GM19452 (cell line): ENCODE measurements at regions not wholly inside any gene's neighbourhood (a gene's known extent, or its start where the extent isn't known, plus 50 kb on each side); places are given as distances from the start of the nearest gene placed in this dataset.

Experiments
- ATAC-seq: cut with Tn5 transposase; IDR thresholded peaks from one replicate; pipeline ENCODE4 v1.9.1; 2021; ENCODE audit not compliant: unreplicated experiment

DNA sequence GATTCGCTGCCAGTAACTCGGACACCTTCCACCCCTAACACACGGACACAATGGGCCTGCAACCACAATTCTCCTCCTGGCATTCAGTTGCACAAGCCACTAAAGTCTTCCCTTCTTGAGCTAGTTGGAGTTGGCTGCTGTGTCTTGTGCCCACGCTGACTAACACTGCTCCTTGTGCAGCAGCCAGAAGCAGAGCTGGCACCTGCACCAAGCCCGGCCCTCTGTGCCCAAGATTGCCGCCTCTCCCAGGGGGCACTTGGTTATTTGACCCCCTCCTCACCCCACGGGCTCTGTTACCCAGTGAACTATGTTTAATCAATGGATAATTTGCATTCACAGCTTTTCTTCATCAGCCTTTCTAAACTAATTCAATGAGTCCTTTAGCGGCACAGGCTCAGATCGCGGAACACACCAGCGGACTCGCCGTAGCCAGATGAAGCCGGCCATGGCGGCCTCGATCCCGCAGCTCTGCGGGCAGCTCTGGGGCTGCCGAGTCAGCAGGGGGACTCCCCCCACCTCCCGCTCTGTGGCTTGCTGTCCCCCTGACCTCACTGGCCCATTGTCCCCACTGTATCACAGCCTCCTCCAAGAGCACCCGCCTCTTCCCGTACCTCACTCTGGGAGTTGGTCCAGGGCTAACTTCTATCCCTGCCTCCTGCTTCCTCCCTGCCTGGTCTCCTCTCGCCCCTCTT lies 94.8 kb upstream of the AFDN start:
- no peak for ATAC-seq

DNA sequence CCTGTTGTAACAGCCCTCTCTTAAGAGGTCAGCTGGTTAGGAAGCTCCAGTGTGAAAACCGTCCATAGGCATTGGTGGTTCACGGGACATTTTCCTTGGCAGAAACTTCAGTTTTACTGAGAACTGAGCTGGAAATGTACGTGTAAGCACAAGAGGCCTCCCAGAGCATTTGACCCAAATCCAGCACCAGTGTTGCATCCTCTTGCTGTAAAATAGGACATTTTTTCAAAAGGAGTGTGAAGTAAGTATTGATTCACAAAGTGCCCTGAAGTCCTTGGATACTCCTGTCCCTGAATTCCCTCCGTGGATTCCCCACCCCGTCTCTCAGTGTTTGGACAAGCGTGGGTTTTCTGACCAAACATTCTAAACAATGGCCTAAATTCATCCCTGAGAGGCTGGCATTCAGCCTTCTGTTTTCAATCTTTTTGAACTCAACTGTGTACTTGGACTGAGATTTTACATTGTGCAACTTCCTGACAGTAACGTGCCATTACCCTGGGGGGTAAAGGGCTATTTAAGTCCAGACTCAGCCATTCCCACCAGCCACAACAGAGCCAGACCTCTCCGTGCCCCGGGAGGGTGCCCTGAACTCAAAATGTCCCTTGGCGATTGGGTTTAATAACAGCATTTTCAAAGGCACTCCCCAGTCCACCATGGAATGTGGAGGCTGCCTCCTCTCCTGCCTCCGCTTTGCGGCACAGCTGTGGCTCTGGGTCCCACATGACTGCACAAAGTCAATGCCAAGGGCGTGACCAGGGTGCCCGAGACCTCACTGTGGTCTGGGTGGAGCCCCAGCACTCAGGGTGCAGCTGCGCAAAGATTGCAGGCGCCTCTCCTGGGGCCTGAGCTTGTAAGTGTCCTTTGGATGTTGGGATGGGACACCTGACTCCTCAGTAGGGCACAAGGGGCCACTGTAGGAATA lies 92.7 kb upstream of the AFDN start:
- no peak for ATAC-seq

DNA sequence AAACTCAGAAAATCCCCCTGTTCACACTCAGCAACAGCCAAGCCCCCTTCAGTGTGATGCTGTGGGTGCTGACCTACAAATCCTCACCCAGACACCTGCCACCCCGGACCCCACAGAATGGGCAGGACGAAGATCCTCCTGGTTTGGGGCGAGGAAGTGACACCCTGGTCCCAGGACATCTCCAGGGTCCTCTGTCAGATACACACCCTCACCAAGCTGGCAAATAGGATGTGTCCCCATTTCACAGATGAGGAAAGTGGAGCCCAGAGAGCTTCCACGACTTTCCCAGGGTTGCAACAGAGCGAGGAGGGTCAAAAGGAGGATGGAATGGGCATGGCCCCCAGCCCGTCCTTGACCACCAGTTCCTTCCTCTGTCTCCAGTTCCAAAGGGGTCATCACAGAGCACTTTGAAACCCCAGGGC lies 92.0 kb upstream of the AFDN start:
- no peak for ATAC-seq

DNA sequence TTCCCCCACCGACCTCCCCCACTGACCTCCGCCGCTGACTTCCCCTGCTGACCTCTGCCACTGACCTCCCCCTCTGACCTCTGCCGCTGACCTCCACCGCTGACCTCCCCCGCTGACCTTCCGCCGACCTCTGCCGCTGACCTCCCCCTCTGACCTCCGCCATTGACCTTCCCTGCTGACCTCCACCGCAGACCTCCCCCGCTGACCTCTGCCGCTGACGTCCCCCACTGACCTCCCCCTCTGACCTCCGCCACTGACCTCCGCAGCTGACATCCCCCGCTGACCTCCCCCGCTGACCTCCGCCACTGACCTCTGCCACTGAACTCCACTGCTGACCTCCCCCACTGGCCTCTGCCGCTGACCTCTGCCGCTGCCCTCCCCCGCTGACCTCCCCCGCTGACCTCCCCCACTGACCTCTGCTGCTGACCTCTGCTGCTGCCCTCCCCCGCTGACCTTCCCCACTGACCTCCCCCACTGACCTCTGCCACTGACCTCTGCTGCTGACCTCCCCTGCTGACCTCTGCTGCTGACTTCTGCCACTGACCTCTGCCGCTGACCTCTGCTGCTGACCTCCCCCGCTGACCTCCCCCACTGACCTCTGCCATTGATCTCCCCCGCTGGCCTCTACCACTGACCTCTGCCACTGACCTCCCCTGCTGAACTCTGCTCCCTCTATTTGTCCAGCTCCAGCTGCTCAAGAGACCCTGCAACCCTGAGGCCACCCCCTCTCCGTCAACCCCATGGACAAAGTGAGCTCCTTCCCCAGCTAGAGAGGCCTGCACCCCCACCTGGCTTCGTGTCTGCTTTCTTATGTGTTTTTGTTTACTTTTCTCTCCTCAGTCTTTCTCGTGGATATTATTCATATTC lies 91.4 kb upstream of the AFDN start:
- no peak for ATAC-seq

DNA sequence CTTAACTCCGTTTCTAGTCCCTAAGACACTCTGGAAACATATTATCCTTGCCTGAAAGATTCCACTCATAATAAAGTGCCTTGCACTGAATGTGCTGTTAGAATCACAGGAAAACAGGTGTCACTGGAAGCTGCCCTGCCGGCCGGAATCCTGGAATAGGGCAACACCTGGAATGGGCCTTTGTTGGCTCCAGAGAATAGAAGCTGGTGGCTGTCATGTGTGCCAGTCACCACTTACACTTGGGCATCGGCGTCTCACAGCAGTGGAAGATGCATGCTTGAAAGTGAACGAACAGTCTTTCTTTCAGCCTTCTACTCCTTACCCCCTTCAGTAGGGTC lies 90.8 kb upstream of the AFDN start:
- ATAC-seq = no peak

DNA sequence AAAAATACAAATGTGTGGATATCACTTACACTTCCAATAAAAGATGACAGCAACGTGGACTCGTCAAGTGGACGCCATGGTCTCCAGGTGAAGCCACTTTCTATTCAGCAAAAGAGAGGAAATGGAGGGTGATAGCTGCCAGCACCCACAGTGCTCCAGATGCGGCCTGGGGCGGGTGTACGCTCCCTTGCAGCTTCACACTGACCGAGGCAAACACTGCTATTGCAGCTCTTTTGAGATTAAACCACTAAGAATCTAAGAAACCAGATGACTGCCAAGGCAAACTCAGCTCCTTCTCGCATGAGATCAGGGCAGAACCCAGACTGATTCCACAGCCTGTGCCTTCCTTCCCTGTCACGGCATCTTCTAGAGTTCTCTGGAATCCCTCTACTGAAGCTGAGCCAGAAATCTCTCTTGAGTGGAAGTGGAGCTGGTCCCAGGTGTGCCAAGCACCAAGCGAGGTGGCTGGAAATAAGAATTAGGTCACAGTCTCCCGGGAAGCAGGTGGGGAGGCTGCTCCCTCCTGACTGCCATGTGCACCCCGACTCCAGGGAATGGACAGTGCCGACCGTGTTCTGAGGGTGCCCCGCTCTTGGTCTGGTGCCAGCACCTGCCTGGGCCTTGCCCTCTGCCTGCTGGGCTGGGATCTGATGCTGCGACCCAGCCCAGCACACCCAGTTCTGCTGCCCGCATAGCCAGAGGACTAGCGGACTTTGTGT lies 90.1 kb upstream of the AFDN start:
- ATAC-seq = no peak

DNA sequence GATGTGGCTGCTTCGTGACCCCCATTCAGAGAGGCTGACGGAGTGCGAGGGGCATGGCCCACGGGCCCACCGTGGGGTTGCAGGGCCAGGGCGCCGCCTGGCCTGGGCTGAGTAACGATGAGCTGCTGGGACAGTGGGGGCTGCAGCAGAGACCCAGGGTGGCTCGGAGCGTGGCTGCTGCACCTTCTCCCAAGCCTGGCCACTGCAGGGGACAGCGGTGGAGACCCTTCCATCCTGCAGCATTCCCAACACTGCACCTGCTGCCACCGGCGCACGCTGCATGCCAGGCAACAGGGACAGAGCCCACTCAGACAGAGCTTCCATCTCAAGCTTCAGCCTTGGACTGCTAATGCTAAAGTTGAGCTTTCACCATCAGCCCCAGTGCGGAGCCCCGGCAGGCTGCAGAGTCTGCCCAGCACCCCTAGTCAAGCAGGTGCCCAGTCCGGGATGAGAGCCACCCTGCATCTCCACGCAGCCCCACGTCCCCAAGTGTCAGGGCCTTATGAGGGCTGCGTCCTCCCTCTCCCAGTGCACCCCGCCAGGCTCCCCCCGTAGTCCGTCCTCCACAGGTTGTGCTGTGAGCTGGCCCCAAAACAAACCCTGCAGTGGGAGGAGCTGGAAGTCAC lies 89.4 kb upstream of the AFDN start:
- no peak for ATAC-seq

DNA sequence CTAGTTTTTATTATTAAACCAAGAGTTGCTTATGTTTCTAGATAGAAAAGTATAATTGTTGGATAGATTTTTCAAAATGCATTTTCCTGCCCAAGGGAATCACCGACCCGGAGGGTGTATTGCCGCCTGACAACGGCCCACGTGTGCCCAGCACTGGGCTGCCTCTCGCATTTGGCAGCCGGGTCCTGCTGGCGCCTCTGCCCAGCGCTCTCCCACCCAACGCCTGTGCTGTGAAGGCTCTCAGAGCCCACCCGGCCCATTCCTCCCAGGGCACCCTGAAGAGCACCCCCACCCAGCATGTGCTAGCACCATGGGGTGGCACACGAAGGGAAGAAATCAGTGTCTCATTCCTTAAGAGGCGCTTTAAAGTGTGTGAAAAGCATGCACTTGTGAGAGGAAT lies 88.3 kb upstream of the AFDN start:
- ATAC-seq = no peak

DNA sequence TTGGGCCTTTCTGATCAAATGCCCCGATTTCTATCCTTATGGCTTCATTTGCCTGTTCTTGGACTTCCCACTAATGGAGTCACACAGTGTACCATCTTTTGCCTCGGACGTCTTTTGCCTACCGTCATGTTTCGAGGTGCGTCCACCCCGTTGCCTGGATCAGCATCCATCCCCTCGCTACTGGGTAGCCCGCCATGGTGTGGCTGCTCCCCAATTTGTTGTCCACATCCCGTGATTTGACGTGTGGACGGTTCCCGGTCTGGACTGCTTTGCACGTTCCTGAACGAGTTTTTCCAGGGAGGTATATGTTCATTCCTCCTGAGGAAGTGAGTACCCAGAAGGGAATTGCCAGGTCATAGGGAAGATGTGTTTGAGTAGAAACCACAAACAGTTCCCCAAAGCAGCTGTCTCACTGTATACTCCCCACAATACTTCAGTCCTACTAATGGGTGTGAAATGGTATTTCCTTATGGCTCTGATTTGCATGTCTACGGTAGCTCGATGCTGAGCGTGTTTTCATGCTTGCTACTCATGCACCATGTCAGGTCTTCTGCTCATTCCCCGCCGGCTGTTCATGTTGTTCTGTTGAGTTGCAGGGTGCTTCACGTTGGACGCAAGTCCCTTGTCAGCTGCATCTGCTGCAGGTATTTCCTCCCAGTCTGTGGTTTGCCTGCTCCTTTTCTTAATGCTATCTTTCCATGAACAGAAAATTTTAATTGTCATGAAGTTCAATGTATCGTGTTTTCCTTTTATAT lies 86.8 kb upstream of the AFDN start:
- no peak for ATAC-seq

DNA sequence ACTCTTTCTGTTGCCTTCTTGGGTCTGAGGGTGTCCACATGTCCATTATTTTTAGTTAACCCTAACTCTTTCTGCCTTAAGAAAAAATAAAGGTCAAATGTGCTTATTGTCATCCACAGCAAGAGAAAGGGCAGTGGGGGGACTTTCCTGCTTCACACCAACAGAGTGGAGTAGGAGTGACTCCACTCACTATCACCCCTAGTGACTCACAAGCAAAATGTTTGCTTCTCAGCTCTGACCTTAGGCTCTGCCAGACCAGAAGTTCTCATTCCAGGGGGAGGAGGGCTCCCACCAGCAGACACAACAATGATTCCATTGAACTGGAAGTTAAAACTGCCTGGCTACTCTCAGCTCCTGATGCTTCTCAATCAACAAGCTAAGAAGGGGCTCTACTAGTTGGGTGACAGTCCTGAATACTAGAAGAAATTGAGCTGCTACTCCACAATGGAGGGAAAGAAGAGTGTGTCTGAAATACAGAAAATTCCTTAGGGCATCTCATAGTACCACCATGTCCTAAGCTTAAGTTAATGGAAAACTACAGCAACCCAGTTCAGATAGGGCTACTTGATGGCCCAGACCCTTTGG lies 83.9 kb upstream of the AFDN start:
- no peak for ATAC-seq

DNA sequence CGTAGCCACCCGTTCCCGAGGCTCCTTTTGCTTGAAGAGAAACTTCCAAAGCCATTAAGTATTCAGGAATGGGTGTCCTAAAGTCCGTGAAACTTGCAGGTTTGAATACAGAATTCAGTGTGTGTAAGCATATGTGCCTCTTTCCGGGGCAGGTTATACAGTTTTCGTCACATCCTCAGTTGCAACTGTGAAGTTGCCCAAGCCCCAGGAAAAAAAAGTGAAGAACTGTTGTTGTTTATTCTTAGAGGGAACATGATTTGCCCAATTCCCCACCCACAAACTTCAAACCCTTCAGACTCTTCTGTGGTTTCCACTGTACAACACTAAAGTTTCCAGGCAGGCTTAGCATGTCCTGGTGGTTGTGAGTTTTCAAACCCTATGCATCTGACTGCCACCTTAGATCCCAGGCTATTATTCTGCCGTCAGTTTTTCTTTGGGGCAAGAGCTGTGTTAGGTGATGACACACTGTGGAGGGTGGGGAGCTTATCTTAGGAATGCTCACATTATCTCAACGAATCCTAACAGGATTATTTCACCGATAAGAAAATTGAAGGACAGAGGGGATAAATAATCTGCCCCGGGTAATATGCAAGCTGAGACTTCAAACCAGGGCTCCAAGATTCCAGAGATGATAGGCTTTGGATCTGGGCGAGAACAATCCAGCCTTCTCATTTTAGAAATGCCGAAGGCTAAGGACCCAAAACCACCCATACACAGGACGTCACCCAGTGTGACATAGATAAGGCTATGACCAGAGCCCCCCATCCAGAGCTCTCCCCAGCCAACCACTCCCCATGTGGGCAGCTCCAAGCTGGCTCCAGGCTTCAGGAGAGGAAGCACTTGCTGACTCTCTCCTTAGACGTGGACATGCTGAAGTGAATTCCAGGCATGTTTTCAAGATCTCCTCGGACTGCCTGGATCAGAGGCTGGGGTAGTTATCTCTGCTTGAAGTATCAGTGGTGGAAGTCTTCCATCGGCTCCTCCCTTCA lies 81.7 kb upstream of the AFDN start:
- ATAC-seq = no peak

DNA sequence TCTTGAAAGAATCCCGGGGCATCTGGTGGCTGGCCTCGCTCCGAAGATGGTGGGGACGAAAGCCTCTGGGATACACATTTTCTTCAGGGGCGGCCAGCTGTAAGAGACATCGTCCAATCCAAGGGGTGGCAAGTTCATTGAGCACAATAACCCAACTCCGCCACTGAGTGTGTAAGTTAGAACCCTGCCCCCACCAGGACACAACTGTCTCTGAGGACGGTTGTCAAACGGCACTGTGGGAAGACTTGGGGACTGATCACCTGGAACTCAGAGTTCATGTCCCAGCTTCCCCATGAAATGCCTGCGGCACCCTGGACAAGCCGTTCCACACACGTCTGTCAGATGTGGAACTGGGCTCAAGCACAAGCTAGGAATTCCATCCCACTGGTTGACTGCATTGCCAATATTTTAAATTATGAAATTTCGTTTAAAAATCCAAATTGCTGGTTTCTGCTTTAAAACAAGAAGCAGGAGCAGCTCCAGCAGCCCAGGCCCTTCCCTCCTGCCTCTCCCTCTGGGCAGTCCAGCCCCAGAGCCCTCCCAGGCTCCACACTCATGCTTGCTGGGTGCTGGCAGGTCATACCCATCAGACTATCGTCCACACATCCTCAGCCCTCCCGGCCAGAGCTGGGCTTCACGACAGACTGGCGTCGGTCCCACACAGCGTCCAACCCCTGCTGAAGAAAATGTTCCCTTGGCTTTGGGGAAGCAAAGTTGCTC lies 80.9 kb upstream of the AFDN start:
- no peak for ATAC-seq

DNA sequence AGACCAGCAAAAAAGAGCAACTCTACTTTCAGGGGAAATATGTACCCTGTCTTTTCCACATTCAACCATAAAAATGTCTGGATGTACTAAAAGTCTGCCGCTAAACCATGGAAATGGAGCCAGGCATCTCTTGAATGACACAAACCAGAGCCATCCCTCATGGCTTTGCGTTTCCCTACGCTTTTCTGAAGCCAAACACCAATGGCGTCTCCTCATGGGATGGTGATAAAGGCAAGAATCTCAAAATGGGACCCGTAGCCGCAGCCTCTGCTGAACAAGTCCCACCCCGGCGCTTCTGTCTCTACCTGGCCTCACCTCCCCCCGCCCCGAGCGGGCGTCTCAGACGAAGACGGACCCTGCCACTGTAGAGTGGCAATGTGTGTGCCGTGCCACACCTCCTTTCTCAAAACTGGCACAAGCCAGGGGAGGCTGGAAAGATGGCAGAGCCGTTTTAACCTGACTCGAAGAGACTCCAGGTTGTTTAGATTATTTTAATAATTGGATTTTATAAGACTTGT lies 80.3 kb upstream of the AFDN start:
- no peak for ATAC-seq

DNA sequence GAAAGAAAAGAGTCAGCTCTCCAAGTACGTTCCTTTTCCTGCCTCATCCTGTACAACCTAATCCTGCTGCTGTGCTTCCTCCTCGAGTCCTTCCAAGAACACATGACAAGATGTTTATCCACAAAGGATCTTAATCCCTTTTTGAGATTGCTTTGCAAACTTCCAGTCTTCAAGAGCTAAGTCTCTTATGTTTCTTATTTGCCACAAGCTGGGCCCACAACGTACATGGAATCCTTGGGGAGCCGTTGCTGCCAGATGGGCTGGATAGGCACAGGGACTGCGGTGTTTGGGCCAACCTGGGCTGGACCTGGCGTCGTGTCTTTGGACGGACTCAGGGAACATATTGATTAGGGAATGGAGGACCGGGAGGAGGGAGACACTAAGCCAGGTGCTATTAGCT lies 79.7 kb upstream of the AFDN start:
- no peak for ATAC-seq

DNA sequence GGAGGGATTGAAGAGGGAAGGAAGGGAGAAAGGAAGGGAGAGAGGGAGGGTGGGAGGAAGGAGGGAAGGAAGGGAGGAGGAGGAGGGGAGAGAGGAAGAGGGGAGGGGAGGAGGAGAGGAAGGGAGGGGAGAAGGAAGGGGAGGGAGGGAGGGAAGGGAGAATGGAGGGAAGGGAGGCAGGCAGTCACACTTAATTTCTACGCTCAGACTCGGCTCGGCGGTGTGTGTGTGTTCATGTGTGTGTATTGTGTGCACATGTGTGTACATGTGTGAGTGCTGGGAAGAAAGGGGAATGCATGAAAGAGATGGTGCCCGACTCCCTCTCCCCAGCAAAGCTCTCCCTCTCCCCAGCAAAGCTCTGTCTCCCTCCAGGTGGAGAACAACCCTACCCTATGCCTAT lies 79.1 kb upstream of the AFDN start:
- no peak for ATAC-seq

DNA sequence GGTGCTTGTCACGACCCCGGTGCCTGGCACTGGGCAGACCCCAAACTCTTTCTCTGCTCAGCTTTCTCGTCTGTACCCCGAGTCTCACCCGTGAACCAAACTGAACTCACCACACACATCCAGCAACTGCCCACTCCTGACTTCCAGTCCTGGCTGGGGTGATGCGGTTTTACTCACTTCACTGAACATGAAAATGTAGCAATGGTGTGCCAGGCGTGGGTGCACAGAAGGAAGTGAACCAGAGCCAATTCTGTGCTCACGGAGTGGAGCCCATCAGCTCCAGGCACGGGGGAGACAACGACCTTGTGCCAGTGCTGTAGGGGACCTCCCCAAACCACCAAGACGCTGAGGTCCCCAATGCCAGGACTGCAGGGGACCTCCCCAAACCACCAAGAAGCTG lies 78.7 kb upstream of the AFDN start:
- ATAC-seq = no peak
